Lower leg skin (tissue), 3 donors: ENCODE measurements at regions not wholly inside any gene's neighbourhood (a gene's known extent, or its start where the extent isn't known, plus 50 kb on each side); places are given as distances from the start of the nearest gene placed in this dataset.
"Not testable (repeated sequence)": the region's sequence is repeated elsewhere in the genome, so short reads cannot be mapped to it uniquely, and the experiment has no call there.

Experiments
- CTCF ChIP-seq, 3 donors: fragments of 450-650 bp; IDR thresholded peaks; one replicate each; pipeline ENCODE4 v1.5.1; 2016; ENCODE audit warnings: antibody characterized with exemption in 3 of 3, mild to moderate bottlenecking in 3 of 3, moderate library complexity in 2 of 3
- POLR2A ChIP-seq, 2 donors: fragments of 450-650 bp; IDR thresholded peaks; one replicate each; pipeline ENCODE4 v1.6.1; 2016 to 2017; ENCODE audit warnings: antibody characterized with exemption in 2 of 2, mild to moderate bottlenecking in 1 of 2, moderate library complexity in 1 of 2

GRCh38 chr5:98190344-98190743 is 583.1 kb upstream of the RGMB start:
- not testable (repeated sequence) for TF ChIP-seq POLR2A, CTCF (IDR thresholded peaks at IDR 0.05)
